Stimulated activated effector memory CD8-positive, alpha-beta T cell treated with anti-CD3 and anti-CD28 coated beads, Interleukin-12 subunit alpha, Interleukin-12 subunit beta, amount 100 ng/mL, for 72 hours (primary cell): ENCODE measurements at regions not wholly inside any gene's neighbourhood (a gene's known extent, or its start where the extent isn't known, plus 50 kb on each side); places are given as distances from the start of the nearest gene placed in this dataset.
A peak's percentile ranks its signal among the peaks of the same experiment; 100 is the strongest.
"Not testable (repeated sequence)": the region's sequence is repeated elsewhere in the genome, so short reads cannot be mapped to it uniquely, and the experiment has no call there.

ENCODE experiments used
- ATAC-seq: fragments of 150-1000 bp; cut with Tn5 transposase; 2 replicates; pipeline ENCODE4 v1.10.0; 2021
- DNase-seq, 2 donors: peaks; one replicate each; pipeline ENCODE4 v3.0.0; 2021 to 2022; ENCODE audit warnings: low spot score in 2 of 2
- H3K27ac Mint-ChIP-seq: one replicate; pipeline ENCODE4 v1.8.0; 2022; ENCODE audit warnings: mild to moderate bottlenecking, mixed read lengths
- H3K36me3 Mint-ChIP-seq: one replicate; pipeline ENCODE4 v1.8.0; 2022; ENCODE audit warnings: mild to moderate bottlenecking, mixed read lengths
- H3K4me1 Mint-ChIP-seq: one replicate; pipeline ENCODE4 v1.8.0; 2022; ENCODE audit warnings: mixed read lengths
- H3K4me3 Mint-ChIP-seq: one replicate; pipeline ENCODE4 v1.8.0; 2022; ENCODE audit warnings: mild to moderate bottlenecking, mixed read lengths
- H3K9me3 Mint-ChIP-seq: one replicate; pipeline ENCODE4 v1.8.0; 2022; ENCODE audit warnings: mixed read lengths

DNA sequence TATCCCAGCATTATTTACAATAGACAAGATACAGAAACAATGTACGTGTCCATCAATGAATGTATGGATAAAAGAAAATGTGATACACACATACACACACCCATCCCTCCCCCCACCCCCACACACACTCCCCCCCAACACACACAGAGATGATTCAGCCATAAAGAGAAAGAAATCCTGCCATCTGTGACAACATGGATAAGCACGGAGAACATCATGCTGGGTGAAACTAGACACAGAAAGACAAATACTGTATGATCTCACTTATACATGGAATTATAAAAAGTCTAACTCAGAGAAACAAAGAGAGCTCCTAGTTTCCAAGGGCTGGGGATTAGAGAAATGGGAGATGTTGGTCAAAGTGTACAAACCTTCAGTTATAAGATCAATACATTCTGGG, 104.8 kb upstream of the LY86 start:
- Mint-ChIP-seq H3K27ac (no peak overlapping the region), H3K4me3 (no peak overlapping the region), H3K36me3 (no peaks in the 10 kb centered on the region), H3K4me1 (no peaks in the 10 kb centered on the region), H3K9me3 (peaks cover 3% of the 10 kb centered on the region)
- no peak for DNase-seq
- no peak for ATAC-seq

DNA sequence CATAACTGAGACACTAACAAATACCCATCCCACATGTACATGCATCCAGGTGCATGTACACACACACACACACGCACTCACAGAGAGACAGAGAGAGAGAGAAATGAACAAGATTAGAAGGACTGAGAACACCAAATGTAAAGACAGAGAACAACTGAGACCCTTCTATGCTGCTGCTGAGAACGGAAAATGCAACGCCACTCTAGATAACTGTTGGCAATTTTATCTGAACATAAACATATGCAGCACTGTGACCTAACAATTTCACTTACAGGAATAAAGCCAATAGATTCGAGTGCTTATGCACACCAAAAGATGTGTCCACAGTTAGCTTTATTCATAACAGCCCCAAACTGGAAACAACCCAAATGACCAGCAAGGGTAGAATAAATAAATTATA, 103.8 kb upstream of the LY86 start:
- Mint-ChIP-seq H3K4me1 (no peaks in the 10 kb centered on the region), H3K27ac (no peak overlapping the region), H3K9me3 (peaks cover 3% of the 10 kb centered on the region), H3K4me3 (no peak overlapping the region), H3K36me3 (no peaks in the 10 kb centered on the region)
- no peak for ATAC-seq
- DNase-seq = no peak

DNA sequence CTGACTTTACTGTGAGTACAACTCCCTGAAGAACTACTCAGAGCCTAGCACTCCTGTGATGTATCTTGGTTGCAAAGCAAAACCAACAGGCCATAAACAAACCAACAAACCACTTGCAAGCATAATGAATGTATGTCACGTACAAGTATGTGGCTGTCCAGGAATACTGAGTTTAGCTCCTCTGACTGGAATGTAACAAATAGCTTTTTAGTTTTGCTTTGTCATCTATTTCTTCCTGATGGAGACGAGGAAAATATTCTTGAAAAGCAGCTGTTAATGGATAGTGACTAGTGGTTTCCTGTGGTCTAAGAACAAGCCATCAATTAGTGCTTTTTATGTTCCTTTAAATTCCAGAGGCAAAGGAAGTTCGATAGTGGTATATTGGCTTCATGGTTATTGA, 101.9 kb upstream of the LY86 start:
- DNase-seq (no peak), ATAC-seq (no peak)
- Mint-ChIP-seq H3K9me3 (peaks cover 3% of the 10 kb centered on the region), H3K36me3 (no peaks in the 10 kb centered on the region), H3K4me1 (no peaks in the 10 kb centered on the region), H3K27ac (no peak overlapping the region), H3K4me3 (no peak overlapping the region)

DNA sequence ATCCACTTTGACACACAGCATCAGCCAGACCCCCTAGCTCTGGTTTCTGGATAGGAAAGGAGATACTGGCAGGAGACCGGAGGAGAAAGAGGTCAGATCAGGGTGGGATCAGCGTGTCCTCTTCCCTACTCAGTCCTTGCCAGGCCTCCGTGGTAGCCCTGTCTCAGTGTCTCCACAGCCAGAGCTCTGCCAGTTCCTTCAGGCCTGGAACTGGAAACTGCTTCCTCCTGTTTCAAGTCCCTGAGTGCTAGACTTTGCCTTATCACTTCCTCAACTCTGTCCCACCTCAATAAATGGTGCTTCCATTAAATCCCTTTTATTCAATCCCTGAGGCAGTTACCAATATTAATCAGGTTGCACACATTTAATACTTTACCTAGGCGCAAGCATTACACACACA, 96.8 kb upstream of the LY86 start:
- ATAC-seq = no peak
- Mint-ChIP-seq H3K4me1 (no peaks in the 10 kb centered on the region), H3K36me3 (no peaks in the 10 kb centered on the region), H3K27ac (no peak overlapping the region), H3K9me3 (no peaks in the 10 kb centered on the region), H3K4me3 (no peak overlapping the region)
- DNase-seq = no peak

DNA sequence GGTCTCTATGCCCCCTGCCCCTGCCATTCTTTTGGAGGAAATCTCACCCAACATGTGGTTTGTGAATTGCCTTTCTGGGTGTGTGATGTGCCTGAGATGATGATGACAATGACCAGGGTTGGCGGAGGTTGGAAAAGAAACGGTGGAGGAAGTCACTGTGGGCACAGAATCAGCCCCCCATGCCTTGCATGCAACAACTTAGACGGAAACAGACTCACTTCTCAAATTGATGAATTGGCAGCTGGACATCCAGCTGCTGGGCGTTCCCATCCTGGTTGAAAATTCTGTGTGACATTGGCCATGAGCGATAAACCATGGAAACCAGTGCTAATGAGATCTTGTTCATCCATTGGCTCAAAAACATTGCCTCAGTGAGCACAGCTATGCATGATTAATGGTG, 95.8 kb upstream of the LY86 start:
- Mint-ChIP-seq H3K36me3 (no peaks in the 10 kb centered on the region), H3K4me3 (no peak overlapping the region), H3K9me3 (no peaks in the 10 kb centered on the region), H3K27ac (no peak overlapping the region), H3K4me1 (no peaks in the 10 kb centered on the region)
- DNase-seq (no peak), ATAC-seq (no peak)

DNA sequence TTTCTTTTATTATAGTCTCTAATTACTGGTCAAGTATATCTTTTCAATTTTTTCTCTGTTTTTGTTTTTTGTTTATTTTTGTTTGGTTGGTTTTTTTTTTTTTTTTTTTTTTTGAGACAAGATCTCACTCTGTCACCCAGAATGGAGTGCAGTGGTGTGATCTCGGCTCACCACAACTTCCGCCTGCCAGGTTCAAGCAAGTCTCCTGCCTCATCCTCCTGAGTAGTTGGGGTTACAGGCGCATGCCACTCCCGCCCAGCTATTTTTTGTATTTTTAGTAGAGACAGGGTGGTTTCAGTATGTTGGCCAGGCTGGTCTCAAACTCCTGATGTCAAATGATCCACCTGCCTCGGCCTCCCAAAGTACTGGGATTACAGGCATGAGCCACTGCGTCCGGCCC, 94.4 kb upstream of the LY86 start:
- ATAC-seq, DNase-seq, H3K36me3 Mint-ChIP-seq, H3K9me3 Mint-ChIP-seq, H3K4me3 Mint-ChIP-seq, H3K4me1 Mint-ChIP-seq: not testable (repeated sequence)
- H3K27ac Mint-ChIP-seq = peak overlapping the region; percentile 79

DNA sequence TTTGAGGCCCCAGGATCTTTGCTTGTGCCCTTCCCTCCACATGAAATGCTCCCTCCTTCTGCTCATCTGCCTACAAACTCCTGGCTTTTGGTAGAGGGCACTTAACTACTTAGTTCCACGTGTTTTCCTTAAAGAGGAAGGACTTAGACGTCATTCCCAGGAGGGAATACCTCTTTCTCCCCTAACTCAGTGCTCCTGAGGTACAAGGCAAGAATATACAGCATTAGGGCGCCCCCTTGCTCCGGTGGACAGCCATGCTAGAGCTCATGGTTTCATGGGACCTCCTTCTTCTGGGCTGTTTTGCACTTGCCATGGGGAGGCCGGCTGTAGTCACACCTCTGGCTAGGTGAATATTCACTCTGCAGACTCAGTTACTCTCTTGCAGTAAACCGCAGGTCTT, 93.8 kb upstream of the LY86 start:
- DNase-seq (no peak), ATAC-seq (peak; percentile 47)
- Mint-ChIP-seq H3K4me3 (no peak overlapping the region), H3K4me1 (no peaks in the 10 kb centered on the region), H3K27ac (peak overlapping the region; percentile 79), H3K9me3 (no peaks in the 10 kb centered on the region), H3K36me3 (no peaks in the 10 kb centered on the region)

DNA sequence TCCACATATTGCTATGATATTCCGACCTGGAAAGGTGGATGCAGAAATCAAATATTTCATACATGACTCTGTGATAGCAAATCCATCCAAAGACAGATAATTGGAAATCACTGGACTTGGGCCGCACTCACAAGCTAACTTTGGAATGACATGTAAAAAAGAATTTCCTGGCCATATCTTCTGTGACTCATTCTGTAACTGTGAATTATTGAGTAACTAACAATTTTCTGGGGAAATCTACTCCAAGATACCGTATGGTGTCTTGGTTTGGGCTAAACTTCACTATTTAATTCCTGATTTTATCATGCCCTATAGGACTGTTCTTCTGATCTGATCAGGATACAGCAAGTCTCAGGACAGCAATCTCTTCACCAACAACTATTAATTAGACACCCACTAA, 92.7 kb upstream of the LY86 start:
- no peaks in the 10 kb centered on the region for H3K9me3 Mint-ChIP-seq
- ATAC-seq (no peak), DNase-seq (no peak)
- H3K36me3 Mint-ChIP-seq = no peaks in the 10 kb centered on the region
- H3K4me1 Mint-ChIP-seq = no peaks in the 10 kb centered on the region
- H3K27ac Mint-ChIP-seq = no peak overlapping the region
- no peak overlapping the region for H3K4me3 Mint-ChIP-seq

DNA sequence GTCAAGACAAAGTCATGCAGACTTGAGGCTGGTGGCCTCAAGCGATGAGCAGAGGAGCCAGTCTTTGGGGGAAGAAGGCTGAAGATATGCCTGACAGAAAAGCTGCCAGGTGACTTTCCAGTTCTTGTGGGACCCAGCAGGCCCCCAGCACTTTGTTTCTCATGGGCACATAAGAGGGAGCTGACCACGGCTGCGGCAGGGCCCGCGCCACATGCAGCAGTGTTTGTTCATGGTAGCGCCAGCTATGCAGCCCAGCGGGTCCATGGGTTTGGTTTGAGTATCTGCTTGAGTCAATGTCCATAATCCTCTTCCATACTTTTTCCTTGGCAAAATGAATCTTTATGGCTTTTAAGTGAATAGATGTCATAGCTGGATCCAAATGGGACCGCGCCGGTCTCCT, 91.0 kb upstream of the LY86 start:
- no peaks in the 10 kb centered on the region for H3K9me3 Mint-ChIP-seq
- no peaks in the 10 kb centered on the region for H3K4me1 Mint-ChIP-seq
- no peaks in the 10 kb centered on the region for H3K36me3 Mint-ChIP-seq
- H3K27ac Mint-ChIP-seq = no peak overlapping the region
- DNase-seq (no peak), ATAC-seq (no peak)
- no peak overlapping the region for H3K4me3 Mint-ChIP-seq

DNA sequence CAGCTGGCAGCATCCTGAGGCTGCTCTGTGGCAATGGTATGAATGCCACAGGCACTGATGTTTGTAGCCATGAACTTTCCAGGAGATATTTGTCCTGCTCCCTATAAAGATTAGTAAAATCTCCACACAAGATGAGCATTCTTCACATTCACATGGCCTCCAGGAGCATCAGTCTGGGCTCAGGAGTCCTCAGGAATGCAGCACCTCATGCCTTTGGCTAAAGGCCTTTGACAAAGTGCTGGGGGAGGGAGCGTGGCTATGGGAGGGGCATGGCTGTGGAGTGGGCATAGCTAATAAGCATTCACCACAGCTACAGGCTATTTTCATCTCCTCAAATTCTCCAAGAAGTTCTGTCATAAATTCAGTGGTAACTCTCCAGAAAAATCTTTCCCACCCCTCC, 90.5 kb upstream of the LY86 start:
- DNase-seq (no peak), ATAC-seq (no peak)
- Mint-ChIP-seq H3K9me3 (no peaks in the 10 kb centered on the region), H3K4me1 (no peaks in the 10 kb centered on the region), H3K4me3 (no peak overlapping the region), H3K27ac (no peak overlapping the region), H3K36me3 (no peaks in the 10 kb centered on the region)

DNA sequence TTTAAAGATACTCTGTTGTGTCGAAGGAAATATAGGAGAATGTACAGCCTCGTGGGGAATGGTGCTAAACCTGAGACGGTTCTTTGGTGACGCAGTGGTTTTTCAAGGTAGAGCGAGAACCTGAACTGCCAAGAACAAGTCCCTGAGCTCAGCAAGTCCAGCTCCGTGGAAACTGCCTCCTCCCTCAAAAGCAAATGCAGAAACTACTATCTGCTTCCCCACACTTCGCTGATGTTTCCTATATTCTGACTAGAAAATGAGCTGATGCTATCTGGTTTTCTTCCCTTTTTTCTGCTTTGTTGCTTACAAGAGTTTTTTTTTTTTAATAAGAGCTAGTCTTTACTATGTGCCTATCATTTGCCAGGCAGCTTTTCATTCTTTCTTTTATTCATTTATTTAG, 85.3 kb upstream of the LY86 start:
- DNase-seq (no peak), ATAC-seq (no peak)
- Mint-ChIP-seq H3K4me1 (no peaks in the 10 kb centered on the region), H3K4me3 (no peak overlapping the region), H3K9me3 (no peaks in the 10 kb centered on the region), H3K27ac (no peak overlapping the region), H3K36me3 (no peaks in the 10 kb centered on the region)

DNA sequence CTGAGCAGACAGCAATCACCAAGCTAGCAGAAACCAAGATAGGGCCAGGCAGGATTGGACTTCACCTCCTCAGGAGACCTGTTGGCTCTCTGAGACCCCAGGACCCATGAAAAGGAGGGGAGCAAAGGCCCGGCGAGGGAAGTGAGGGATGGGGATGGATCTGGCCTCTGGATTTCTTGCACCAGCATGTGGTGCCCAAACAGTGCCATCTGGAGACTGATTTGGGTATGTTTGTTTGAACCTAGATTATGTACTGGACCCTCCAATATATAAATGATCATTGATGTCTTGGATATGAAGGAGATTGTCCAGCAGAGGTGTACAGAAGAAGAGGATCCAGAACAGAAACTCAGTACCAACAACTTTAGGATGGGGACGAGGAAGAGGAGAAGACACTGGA, 83.4 kb upstream of the LY86 start:
- no peak for ATAC-seq
- no peaks in the 10 kb centered on the region for H3K36me3 Mint-ChIP-seq
- H3K4me3 Mint-ChIP-seq = no peak overlapping the region
- H3K9me3 Mint-ChIP-seq = no peaks in the 10 kb centered on the region
- no peak overlapping the region for H3K27ac Mint-ChIP-seq
- H3K4me1 Mint-ChIP-seq = no peaks in the 10 kb centered on the region
- no peak for DNase-seq

DNA sequence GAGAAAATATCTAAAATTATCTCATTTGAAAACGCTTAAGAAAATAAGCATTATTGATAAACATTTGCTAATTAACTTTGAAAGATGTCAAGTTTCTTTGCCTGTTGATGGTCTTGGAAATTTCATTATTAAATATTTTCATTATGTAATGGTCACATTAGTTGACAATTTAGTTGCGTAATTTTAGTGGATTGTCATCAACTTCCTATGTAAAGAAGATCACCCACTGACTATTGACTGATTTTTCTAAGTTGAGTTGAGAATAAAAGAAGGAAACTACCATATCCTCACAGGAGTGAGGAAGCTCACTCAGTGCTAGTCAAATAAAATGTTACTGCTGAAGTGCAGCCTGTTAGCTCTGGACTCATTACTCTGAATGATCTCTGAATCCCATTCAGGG, 79.9 kb upstream of the LY86 start:
- no peak overlapping the region for H3K27ac Mint-ChIP-seq
- no peaks in the 10 kb centered on the region for H3K4me1 Mint-ChIP-seq
- H3K9me3 Mint-ChIP-seq = no peaks in the 10 kb centered on the region
- DNase-seq (no peak), ATAC-seq (no peak)
- no peak overlapping the region for H3K4me3 Mint-ChIP-seq
- no peaks in the 10 kb centered on the region for H3K36me3 Mint-ChIP-seq

DNA sequence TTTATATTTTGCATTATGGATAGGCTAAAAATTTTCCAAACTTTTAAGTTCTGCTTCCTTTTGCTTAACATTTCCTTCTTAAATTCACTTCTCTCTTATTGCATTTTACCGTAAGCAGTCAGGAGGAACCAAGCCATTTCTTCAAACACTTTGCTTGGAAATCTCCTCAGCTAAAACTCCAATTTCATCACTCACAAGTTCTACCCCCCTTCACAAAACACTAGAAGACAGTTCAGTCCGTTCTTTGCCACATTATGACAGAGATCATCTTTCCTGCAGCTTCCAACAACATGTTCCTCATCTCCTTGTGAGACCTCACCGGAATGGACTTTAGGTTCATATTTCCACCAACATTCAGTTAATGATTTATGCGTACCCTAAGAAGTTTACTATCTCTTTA, 79.2 kb upstream of the LY86 start:
- Mint-ChIP-seq H3K36me3 (no peaks in the 10 kb centered on the region), H3K4me3 (no peak overlapping the region), H3K27ac (no peak overlapping the region), H3K4me1 (no peaks in the 10 kb centered on the region), H3K9me3 (no peaks in the 10 kb centered on the region)
- ATAC-seq (no peak), DNase-seq (no peak)

DNA sequence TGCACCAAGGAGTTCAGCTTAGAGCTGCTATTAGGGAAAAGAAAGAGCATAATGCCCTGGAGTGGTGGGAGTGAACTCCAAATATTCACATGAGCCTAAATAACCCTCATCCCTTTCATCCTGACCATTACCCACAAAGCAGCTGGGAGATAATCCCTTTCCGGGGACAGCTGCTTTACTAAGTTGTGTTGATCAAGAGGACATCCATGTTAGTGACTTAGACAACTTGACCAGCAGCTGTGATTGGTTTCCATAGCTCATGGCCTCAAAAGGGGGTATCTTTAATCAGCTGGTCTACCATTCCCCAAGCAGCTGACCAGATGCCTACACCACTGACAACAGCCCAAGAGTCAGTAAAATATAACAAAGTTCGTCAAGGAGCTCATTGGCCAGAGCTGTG, 75.8 kb upstream of the LY86 start:
- H3K36me3 Mint-ChIP-seq = no peaks in the 10 kb centered on the region
- no peak for ATAC-seq
- H3K4me3 Mint-ChIP-seq = no peak overlapping the region
- peaks cover 13% of the 10 kb centered on the region for H3K4me1 Mint-ChIP-seq
- H3K27ac Mint-ChIP-seq = no peak overlapping the region
- DNase-seq = no peak
- no peaks in the 10 kb centered on the region for H3K9me3 Mint-ChIP-seq

DNA sequence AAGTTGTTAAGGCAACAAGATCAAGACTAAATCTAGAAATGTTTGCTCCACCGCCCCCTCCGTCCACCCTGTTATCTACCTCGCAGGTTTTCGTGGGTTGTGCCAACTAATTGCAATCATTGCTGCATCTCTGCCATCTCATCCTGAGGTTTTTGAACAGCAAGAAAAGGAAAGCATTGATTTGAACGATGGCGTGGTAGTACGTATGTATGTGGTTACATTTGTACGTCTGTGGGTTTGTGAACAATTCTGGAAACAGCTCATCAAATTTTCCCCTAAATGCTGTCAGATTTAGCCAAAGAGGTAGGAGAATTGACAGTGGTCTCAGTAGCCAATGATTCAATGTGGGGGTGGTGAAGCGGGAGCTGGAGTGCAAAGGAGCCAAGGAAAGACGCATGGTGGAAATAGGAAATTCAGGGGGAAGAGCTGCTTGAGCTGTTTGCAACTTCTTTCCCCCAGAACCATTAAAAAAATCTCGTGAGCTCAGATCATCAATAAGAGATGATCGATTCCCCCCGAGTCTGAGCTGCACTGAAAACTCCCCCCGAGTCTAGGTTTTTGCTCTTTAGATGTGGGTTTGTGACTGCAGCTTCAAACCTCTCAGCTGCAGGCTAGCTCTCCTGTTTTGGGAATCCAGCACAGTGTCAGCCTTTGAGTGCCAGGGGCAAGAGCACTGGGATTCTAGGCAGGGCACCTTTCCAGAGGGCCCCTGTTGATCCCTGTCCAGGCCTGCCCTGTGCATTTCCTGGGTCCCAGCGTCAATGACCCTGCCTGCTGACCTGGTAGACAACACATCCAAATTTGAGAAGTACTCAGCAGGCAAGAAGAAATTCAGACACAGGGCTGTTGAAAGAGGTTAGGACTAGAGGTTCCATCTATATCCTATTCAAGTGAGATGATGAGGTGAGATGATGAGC, 72.6 kb upstream of the LY86 start:
- Mint-ChIP-seq H3K27ac (no peak overlapping the region), H3K4me1 (peaks cover 18% of the 10 kb centered on the region), H3K9me3 (no peaks in the 10 kb centered on the region), H3K36me3 (no peaks in the 10 kb centered on the region), H3K4me3 (peak overlapping the region; percentile 5)
- DNase-seq (peak; percentile 10 to 72), ATAC-seq (peak; percentile 96)
